HepG2 (cell line): ENCODE measurements at regions not wholly inside any gene's neighbourhood (a gene's known extent, or its start where the extent isn't known, plus 50 kb on each side); places are given as distances from the start of the nearest gene placed in this dataset.

Source experiments
- LCORL ChIP-seq, 2 experiments: fragments of 450-650 bp in 1 of 2; sonication (generic) in 1 of 2; formaldehyde crosslinking in 1 of 2; IDR thresholded peaks; 2 replicates each; pipeline versions ENCODE4 v1.5.0 to v1.6.1; 2017 to 2020; ENCODE audit warnings: antibody characterized with exemption in 1 of 2, missing genetic modification reagents in 1 of 2
- RBM22 ChIP-seq: fragments of 200-400 bp; formaldehyde crosslinking; optimal IDR thresholded peaks from 2 replicates; pipeline ENCODE3; 2017; ENCODE audit warnings: mild to moderate bottlenecking, low read length, moderate library complexity
- SKI ChIP-seq: fragments of 450-650 bp; IDR thresholded peaks from one replicate; pipeline ENCODE4 v1.6.1; 2018; ENCODE audit warnings: mild to moderate bottlenecking; ENCODE audit not compliant: partially characterized antibody
- SSRP1 ChIP-seq: IDR thresholded peaks from 2 replicates; pipeline ENCODE4 v1.6.1; 2016; ENCODE audit warnings: control low read depth
- TRAFD1 ChIP-seq: sonication (generic); formaldehyde crosslinking; IDR thresholded peaks from 2 replicates; pipeline ENCODE4 v1.5.1; 2020; ENCODE audit warnings: missing genetic modification reagents, mild to moderate bottlenecking, borderline replicate concordance
- U2AF1 ChIP-seq: fragments of 200-400 bp; formaldehyde crosslinking; optimal IDR thresholded peaks from 2 replicates; pipeline ENCODE3; 2017; ENCODE audit warnings: mild to moderate bottlenecking, low read depth, low read length
- ZBTB2 ChIP-seq: sonication (generic); formaldehyde crosslinking; IDR thresholded peaks from 2 replicates; pipeline ENCODE4 v1.8.0; 2022; ENCODE audit warnings: low read depth, missing genetic modification reagents
- TF ChIP-seq, protein P1 (sequence below): sonication (generic); formaldehyde crosslinking; IDR thresholded peaks from 2 replicates; pipeline ENCODE4 v1.4.0; 2020; ENCODE audit warnings: missing genetic modification reagents
- TF ChIP-seq, protein P2 (sequence below): sonication (generic); formaldehyde crosslinking; IDR thresholded peaks from 2 replicates; pipeline ENCODE4 v1.8.1; 2022; ENCODE audit warnings: low read depth, mild to moderate bottlenecking, missing genetic modification reagents
- TF ChIP-seq, protein P3 (sequence below): sonication (generic); formaldehyde crosslinking; IDR thresholded peaks from 2 replicates; pipeline ENCODE4 v1.4.0; 2020; ENCODE audit warnings: mild to moderate bottlenecking, missing genetic modification reagents

- TF ChIP-seq, protein P1, sequence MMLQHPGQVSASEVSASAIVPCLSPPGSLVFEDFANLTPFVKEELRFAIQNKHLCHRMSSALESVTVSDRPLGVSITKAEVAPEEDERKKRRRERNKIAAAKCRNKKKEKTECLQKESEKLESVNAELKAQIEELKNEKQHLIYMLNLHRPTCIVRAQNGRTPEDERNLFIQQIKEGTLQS: no peak
- TF ChIP-seq U2AF1 (no peak), TRAFD1 (no peak), LCORL (IDR thresholded peaks at IDR 0.05) (no peak), LCORL (CRISPR knock-in tag; IDR thresholded peaks at IDR 0.05) (no peak), RBM22 (no peak), SSRP1 (no peak), ZBTB2 (CRISPR knock-in tag) (no peak), SKI (no peak)
- TF ChIP-seq, protein P2, sequence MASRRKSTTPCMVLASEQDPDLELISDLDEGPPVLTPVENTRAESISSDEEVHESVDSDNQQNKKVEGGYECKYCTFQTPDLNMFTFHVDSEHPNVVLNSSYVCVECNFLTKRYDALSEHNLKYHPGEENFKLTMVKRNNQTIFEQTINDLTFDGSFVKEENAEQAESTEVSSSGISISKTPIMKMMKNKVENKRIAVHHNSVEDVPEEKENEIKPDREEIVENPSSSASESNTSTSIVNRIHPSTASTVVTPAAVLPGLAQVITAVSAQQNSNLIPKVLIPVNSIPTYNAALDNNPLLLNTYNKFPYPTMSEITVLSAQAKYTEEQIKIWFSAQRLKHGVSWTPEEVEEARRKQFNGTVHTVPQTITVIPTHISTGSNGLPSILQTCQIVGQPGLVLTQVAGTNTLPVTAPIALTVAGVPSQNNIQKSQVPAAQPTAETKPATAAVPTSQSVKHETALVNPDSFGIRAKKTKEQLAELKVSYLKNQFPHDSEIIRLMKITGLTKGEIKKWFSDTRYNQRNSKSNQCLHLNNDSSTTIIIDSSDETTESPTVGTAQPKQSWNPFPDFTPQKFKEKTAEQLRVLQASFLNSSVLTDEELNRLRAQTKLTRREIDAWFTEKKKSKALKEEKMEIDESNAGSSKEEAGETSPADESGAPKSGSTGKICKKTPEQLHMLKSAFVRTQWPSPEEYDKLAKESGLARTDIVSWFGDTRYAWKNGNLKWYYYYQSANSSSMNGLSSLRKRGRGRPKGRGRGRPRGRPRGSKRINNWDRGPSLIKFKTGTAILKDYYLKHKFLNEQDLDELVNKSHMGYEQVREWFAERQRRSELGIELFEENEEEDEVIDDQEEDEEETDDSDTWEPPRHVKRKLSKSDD (CRISPR knock-in tag): no peak
- TF ChIP-seq, protein P3, sequence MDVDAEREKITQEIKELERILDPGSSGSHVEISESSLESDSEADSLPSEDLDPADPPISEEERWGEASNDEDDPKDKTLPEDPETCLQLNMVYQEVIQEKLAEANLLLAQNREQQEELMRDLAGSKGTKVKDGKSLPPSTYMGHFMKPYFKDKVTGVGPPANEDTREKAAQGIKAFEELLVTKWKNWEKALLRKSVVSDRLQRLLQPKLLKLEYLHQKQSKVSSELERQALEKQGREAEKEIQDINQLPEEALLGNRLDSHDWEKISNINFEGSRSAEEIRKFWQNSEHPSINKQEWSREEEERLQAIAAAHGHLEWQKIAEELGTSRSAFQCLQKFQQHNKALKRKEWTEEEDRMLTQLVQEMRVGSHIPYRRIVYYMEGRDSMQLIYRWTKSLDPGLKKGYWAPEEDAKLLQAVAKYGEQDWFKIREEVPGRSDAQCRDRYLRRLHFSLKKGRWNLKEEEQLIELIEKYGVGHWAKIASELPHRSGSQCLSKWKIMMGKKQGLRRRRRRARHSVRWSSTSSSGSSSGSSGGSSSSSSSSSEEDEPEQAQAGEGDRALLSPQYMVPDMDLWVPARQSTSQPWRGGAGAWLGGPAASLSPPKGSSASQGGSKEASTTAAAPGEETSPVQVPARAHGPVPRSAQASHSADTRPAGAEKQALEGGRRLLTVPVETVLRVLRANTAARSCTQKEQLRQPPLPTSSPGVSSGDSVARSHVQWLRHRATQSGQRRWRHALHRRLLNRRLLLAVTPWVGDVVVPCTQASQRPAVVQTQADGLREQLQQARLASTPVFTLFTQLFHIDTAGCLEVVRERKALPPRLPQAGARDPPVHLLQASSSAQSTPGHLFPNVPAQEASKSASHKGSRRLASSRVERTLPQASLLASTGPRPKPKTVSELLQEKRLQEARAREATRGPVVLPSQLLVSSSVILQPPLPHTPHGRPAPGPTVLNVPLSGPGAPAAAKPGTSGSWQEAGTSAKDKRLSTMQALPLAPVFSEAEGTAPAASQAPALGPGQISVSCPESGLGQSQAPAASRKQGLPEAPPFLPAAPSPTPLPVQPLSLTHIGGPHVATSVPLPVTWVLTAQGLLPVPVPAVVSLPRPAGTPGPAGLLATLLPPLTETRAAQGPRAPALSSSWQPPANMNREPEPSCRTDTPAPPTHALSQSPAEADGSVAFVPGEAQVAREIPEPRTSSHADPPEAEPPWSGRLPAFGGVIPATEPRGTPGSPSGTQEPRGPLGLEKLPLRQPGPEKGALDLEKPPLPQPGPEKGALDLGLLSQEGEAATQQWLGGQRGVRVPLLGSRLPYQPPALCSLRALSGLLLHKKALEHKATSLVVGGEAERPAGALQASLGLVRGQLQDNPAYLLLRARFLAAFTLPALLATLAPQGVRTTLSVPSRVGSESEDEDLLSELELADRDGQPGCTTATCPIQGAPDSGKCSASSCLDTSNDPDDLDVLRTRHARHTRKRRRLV (CRISPR knock-in tag): no peak
Observed at GRCh38 chr1:83766241-83766691, 232.7 kb downstream of the TTLL7 start (continued).
